Kidney epithelial cell (primary cell): ENCODE measurements at regions not wholly inside any gene's neighbourhood (a gene's known extent, or its start where the extent isn't known, plus 50 kb on each side); places are given as distances from the start of the nearest gene placed in this dataset.

Source experiments
- DNase-seq: peaks from one replicate; pipeline ENCODE4 v3.0.0-alpha.2; 2010; ENCODE audit warnings: low read depth
- H3K27me3 ChIP-seq: 2 replicates; pipeline ENCODE4 v1.6.0; 2011; ENCODE audit warnings: low read length; ENCODE audit not compliant: control insufficient read depth, insufficient read depth
- H3K36me3 ChIP-seq: 2 replicates; pipeline ENCODE4 v1.5.1; 2011; ENCODE audit warnings: low read length; ENCODE audit not compliant: control insufficient read depth, insufficient read depth
- H3K4me3 ChIP-seq: 2 replicates; pipeline ENCODE4 v1.5.1; 2011; ENCODE audit warnings: low read depth, mild to moderate bottlenecking, control low read depth, low read length
- CTCF ChIP-seq: IDR thresholded peaks from 2 replicates; pipeline ENCODE4 v1.5.1; 2011; ENCODE audit warnings: mild to moderate bottlenecking, moderate library complexity, low read length, control low read depth, inconsistent platforms; ENCODE audit not compliant: insufficient read depth, poor library complexity, severe bottlenecking

- Histone ChIP-seq H3K4me3 (no peak overlapping the region), H3K27me3 (no peaks in the 10 kb centered on the region), H3K36me3 (no peaks in the 10 kb centered on the region)
- peak; percentile 9 for DNase-seq
- TF ChIP-seq CTCF = no peak
Measured at GRCh38 chr18:60981682-60982328, 351.4 kb upstream of the CDH20 start.

GRCh38 chr18:60982329-60982695, 350.9 kb upstream of the CDH20 start:
- Histone ChIP-seq H3K4me3 (no peak overlapping the region), H3K27me3 (no peaks in the 10 kb centered on the region), H3K36me3 (no peaks in the 10 kb centered on the region)
- DNase-seq = no peak
- TF ChIP-seq CTCF = no peak

- no peaks in the 10 kb centered on the region for H3K36me3 ChIP-seq
- H3K27me3 ChIP-seq = no peaks in the 10 kb centered on the region
- TF ChIP-seq CTCF = no peak
- no peak overlapping the region for H3K4me3 ChIP-seq
- no peak for DNase-seq
Measured at GRCh38 chr18:60982928-60983327, 350.3 kb upstream of the CDH20 start.

- Histone ChIP-seq H3K27me3 (no peaks in the 10 kb centered on the region), H3K36me3 (no peaks in the 10 kb centered on the region), H3K4me3 (no peak overlapping the region)
- no peak for TF ChIP-seq CTCF
- DNase-seq = peak; percentile 80
Measured at GRCh38 chr18:60984510-60984909, 348.7 kb upstream of the CDH20 start.

- Histone ChIP-seq H3K36me3 (no peaks in the 10 kb centered on the region), H3K4me3 (no peak overlapping the region), H3K27me3 (no peaks in the 10 kb centered on the region)
- TF ChIP-seq CTCF = no peak
- no peak for DNase-seq
Measured at GRCh38 chr18:60987963-60988362, 345.3 kb upstream of the CDH20 start.

GRCh38 chr18:60996326-60996725, 336.9 kb upstream of the CDH20 start:
- DNase-seq = no peak
- TF ChIP-seq CTCF = no peak
- H3K27me3 ChIP-seq = no peaks in the 10 kb centered on the region
- no peaks in the 10 kb centered on the region for H3K36me3 ChIP-seq
- H3K4me3 ChIP-seq = no peak overlapping the region
